Smooth muscle cell (in vitro differentiated cells): ENCODE measurements at regions not wholly inside any gene's neighbourhood (a gene's known extent, or its start where the extent isn't known, plus 50 kb on each side); places are given as distances from the start of the nearest gene placed in this dataset.
"Not testable (repeated sequence)": the region's sequence is repeated elsewhere in the genome, so short reads cannot be mapped to it uniquely, and the experiment has no call there.

Experiments
- DNase-seq: peaks from one replicate; lab custom pipeline; 2025; ENCODE audit not compliant: unreplicated experiment; lab: John Stamatoyannopoulos, UW
- H2AFZ ChIP-seq: fragments of 200-600 bp; sonication (generic); 2 replicates; pipeline ENCODE4 v1.6.0; 2016; ENCODE audit warnings: antibody characterized with exemption, low read depth, mild to moderate bottlenecking
- H3F3A ChIP-seq: fragments of 200-600 bp; sonication (generic); 2 replicates; pipeline ENCODE4 v1.6.0; 2017; ENCODE audit warnings: antibody characterized with exemption, low read depth
- H3K27ac ChIP-seq: fragments of 200-600 bp; sonication (generic); 2 replicates; pipeline ENCODE4 v1.5.1; 2016; ENCODE audit warnings: low read depth, mild to moderate bottlenecking
- H3K27me3 ChIP-seq: fragments of 200-600 bp; sonication (generic); 2 replicates; pipeline ENCODE4 v1.6.1; 2016; ENCODE audit warnings: low read depth, mild to moderate bottlenecking
- H3K36me3 ChIP-seq: fragments of 200-600 bp; sonication (generic); 2 replicates; pipeline ENCODE4 v1.5.1; 2016; ENCODE audit warnings: low read depth
- H3K4me1 ChIP-seq: fragments of 200-600 bp; sonication (generic); 2 replicates; pipeline ENCODE4 v1.5.1; 2016; ENCODE audit warnings: low read depth
- H3K4me2 ChIP-seq: fragments of 200-600 bp; sonication (generic); 2 replicates; pipeline ENCODE4 v1.6.0; 2016; ENCODE audit warnings: mild to moderate bottlenecking
- H3K4me3 ChIP-seq: fragments of 200-600 bp; sonication (generic); 2 replicates; pipeline ENCODE4 v1.5.1; 2016; ENCODE audit warnings: mild to moderate bottlenecking
- H3K79me2 ChIP-seq: fragments of 200-600 bp; sonication (generic); 2 replicates; pipeline ENCODE4 v1.6.0; 2016; ENCODE audit warnings: low read depth, mild to moderate bottlenecking
- H3K9ac ChIP-seq: fragments of 200-600 bp; sonication (generic); 2 replicates; pipeline ENCODE4 v1.6.0; 2016; ENCODE audit warnings: low read depth
- H3K9me3 ChIP-seq: fragments of 200-600 bp; sonication (generic); replicated peaks from 2 replicates; pipeline ENCODE4 v1.5.1; 2016; ENCODE audit warnings: low read depth
- H4K20me1 ChIP-seq: fragments of 200-600 bp; sonication (generic); 2 replicates; pipeline ENCODE4 v1.6.0; 2016; ENCODE audit warnings: low read depth
- WGBS: methylation state at CpG from one replicate; pipeline ENCODE4 v1.1.7; 2016; ENCODE audit warnings: low lambda C conversion rate; 5-methylcytosine and 5-hydroxymethylcytosine counted together
- TF ChIP-seq, protein P1 (sequence below): fragments of 200-600 bp; sonication (generic); IDR thresholded peaks from 2 replicates; pipeline ENCODE4 v1.5.1; 2017; ENCODE audit warnings: borderline replicate concordance, mild to moderate bottlenecking, antibody characterized with exemption; ENCODE audit not compliant: insufficient read depth, poor library complexity, severe bottlenecking

DNA sequence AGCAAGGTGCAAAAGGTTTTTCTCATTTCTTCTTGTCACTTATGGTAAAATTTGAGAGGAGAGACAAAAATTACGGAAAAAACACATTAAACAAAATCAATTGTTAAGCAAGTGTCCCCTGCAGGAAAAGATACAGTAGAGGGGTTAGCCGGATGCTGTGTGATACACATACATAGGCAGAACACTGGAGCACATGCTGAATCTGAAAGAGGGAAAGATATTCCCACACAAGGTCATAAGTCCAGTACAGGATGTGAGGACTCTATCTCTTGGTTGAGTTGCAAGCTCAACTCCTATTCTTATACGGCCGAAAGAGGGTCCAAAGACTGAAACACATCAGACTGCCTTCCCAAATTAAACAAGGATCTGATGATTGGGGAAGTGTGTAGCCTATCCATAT is 427.5 kb upstream of the NUDT12 start:
- no peaks in the 10 kb centered on the region for H3K27me3 ChIP-seq
- no peak overlapping the region for H2AFZ ChIP-seq
- no peaks in the 10 kb centered on the region for H3K79me2 ChIP-seq
- H3F3A ChIP-seq: no peaks in the 10 kb centered on the region
- no peak overlapping the region for H3K4me2 ChIP-seq
- 93% methylated on average over 4 of the region's 4 CpGs for WGBS
- H3K27ac ChIP-seq: no peak overlapping the region
- no peaks in the 10 kb centered on the region for H3K36me3 ChIP-seq
- no peak for DNase-seq
- H4K20me1 ChIP-seq: no peaks in the 10 kb centered on the region
- no peak overlapping the region for H3K9ac ChIP-seq
- H3K9me3 ChIP-seq: no peaks in the 10 kb centered on the region
- no peaks in the 10 kb centered on the region for H3K4me1 ChIP-seq
- H3K4me3 ChIP-seq: no peak overlapping the region
- TF ChIP-seq, protein P1, sequence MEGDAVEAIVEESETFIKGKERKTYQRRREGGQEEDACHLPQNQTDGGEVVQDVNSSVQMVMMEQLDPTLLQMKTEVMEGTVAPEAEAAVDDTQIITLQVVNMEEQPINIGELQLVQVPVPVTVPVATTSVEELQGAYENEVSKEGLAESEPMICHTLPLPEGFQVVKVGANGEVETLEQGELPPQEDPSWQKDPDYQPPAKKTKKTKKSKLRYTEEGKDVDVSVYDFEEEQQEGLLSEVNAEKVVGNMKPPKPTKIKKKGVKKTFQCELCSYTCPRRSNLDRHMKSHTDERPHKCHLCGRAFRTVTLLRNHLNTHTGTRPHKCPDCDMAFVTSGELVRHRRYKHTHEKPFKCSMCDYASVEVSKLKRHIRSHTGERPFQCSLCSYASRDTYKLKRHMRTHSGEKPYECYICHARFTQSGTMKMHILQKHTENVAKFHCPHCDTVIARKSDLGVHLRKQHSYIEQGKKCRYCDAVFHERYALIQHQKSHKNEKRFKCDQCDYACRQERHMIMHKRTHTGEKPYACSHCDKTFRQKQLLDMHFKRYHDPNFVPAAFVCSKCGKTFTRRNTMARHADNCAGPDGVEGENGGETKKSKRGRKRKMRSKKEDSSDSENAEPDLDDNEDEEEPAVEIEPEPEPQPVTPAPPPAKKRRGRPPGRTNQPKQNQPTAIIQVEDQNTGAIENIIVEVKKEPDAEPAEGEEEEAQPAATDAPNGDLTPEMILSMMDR: no peak

DNA sequence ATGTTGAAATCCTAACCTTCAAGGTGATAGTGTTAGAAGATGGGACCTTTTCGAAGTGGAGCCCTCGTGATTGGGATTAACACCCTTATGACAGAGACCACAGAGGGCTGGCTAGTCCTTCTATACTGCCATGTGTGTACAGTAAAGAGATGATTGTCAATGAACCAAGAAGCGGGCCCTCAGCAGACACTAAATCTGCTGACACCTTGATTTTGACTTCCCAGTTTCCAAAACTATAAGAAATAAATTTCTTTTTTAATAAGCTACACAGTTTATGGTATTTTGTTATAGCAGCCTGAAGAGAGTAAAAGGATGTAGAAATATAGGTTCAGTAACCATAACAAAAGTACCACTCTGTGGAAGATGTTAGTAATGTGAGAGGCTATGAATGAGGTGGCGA is 419.0 kb upstream of the NUDT12 start:
- no peaks in the 10 kb centered on the region for H3K9me3 ChIP-seq
- H3K4me3 ChIP-seq: no peak overlapping the region
- H2AFZ ChIP-seq: no peak overlapping the region
- H3K27me3 ChIP-seq: no peaks in the 10 kb centered on the region
- H3K27ac ChIP-seq: no peak overlapping the region
- no peaks in the 10 kb centered on the region for H4K20me1 ChIP-seq
- WGBS: 89% methylated on average over 4 of the region's 4 CpGs
- no peaks in the 10 kb centered on the region for H3K79me2 ChIP-seq
- no peak overlapping the region for H3K9ac ChIP-seq
- H3K36me3 ChIP-seq: no peaks in the 10 kb centered on the region
- H3K4me2 ChIP-seq: no peak overlapping the region
- no peaks in the 10 kb centered on the region for H3F3A ChIP-seq
- no peaks in the 10 kb centered on the region for H3K4me1 ChIP-seq
- DNase-seq: no peak
- TF ChIP-seq, protein P1: no peak

DNA sequence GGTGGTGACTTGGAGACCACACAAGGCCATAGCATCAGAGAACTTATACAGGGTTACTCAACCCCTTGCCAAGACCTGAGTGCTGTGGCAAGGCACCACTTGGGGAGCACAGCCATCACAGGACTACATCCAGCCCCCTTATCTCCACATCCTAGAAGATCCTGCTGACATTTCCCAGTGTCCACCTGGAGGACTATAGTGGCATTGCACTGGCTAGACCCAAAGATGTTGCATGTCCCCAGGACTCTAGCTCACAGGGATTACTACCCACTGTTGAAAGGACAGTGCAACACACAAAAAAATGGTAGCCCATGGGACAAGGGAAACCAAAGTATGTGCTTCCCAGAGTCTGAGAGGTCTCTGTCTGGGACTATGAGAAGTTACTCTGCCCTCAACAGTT is 411.1 kb upstream of the NUDT12 start:
- no peaks in the 10 kb centered on the region for H3F3A ChIP-seq
- no peak for DNase-seq

DNA sequence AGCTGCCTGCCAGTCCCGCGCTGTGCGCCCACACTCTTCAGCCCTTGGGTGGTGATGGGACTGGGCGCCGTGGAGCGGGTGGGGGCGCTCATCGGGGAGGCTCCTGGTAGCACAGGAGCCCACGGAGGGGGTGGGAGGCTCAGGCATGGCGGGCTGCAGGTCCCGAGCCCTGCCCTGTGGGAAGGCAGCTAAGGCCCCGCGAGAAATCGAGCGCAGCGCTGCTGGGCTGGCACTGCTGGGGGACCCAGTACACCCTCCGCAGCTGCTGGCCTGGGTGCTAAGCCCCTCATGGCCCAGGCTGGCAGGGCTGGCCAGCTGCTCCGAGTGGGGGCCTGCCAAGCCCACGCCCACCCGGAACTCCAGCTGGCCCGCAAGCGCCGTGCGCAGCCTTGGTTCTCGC is 403.7 kb upstream of the NUDT12 start:
- DNase-seq, H4K20me1 ChIP-seq: not testable (repeated sequence)

More for the DNA sequence above, 411.1 kb upstream of the NUDT12 start:
- TF ChIP-seq, protein P1: no peak
- no peaks in the 10 kb centered on the region for H3K9me3 ChIP-seq
- H4K20me1 ChIP-seq: no peaks in the 10 kb centered on the region
- H3K36me3 ChIP-seq: no peaks in the 10 kb centered on the region
- no peak overlapping the region for H2AFZ ChIP-seq
- H3K79me2 ChIP-seq: no peaks in the 10 kb centered on the region
- H3K4me3 ChIP-seq: no peak overlapping the region
- H3K4me2 ChIP-seq: no peak overlapping the region
- no peak overlapping the region for H3K27ac ChIP-seq
- H3K27me3 ChIP-seq: no peaks in the 10 kb centered on the region
- H3K9ac ChIP-seq: no peak overlapping the region
- H3K4me1 ChIP-seq: no peaks in the 10 kb centered on the region

More for the DNA sequence above, 403.7 kb upstream of the NUDT12 start:
- not testable (repeated sequence) for H3K27me3 ChIP-seq, H3K79me2 ChIP-seq, H3K4me2 ChIP-seq, H3K27ac ChIP-seq, H3K36me3 ChIP-seq, H2AFZ ChIP-seq, H3F3A ChIP-seq, H3K4me1 ChIP-seq, H3K4me3 ChIP-seq, H3K9me3 ChIP-seq, H3K9ac ChIP-seq
- WGBS: 96% methylated on average over 24 of the region's 25 CpGs
